Neuronal stem cell (in vitro differentiated cells): ENCODE measurements at regions not wholly inside any gene's neighbourhood (a gene's known extent, or its start where the extent isn't known, plus 50 kb on each side); places are given as distances from the start of the nearest gene placed in this dataset.

ENCODE experiments used
- DNase-seq: peaks from one replicate; pipeline ENCODE4 v3.0.0-alpha.2; 2013; ENCODE audit warnings: low spot score
- H2AFZ ChIP-seq: one replicate; pipeline ENCODE4 v1.6.1; 2013; ENCODE audit warnings: mild to moderate bottlenecking, low read length, inconsistent platforms
- H2AK5ac ChIP-seq: 2 replicates; pipeline ENCODE4 v1.6.1; 2013; ENCODE audit warnings: low read depth, mild to moderate bottlenecking, inconsistent platforms, low read length, moderate library complexity, mixed read lengths
- H2BK120ac ChIP-seq: 2 replicates; pipeline ENCODE4 v1.6.1; 2013; ENCODE audit warnings: low read depth, mild to moderate bottlenecking, inconsistent platforms, low read length, moderate library complexity, mixed read lengths
- H2BK12ac ChIP-seq: one replicate; pipeline ENCODE4 v1.6.1; 2013; ENCODE audit warnings: low read length, inconsistent platforms
- H2BK15ac ChIP-seq: 2 replicates; pipeline ENCODE4 v1.6.1; 2013; ENCODE audit warnings: mild to moderate bottlenecking, low read length, inconsistent platforms, mixed read lengths
- H2BK5ac ChIP-seq: one replicate; pipeline ENCODE4 v1.6.1; 2013; ENCODE audit warnings: inconsistent platforms, mild to moderate bottlenecking, low read length, moderate library complexity
- H3K14ac ChIP-seq: one replicate; pipeline ENCODE4 v1.6.1; 2013; ENCODE audit warnings: low read length, inconsistent platforms
- H3K18ac ChIP-seq: 2 replicates; pipeline ENCODE4 v1.6.1; 2013; ENCODE audit warnings: low read length, inconsistent platforms
- H3K23ac ChIP-seq: 2 replicates; pipeline ENCODE4 v1.6.1; 2013; ENCODE audit warnings: low read depth, mild to moderate bottlenecking, mixed read lengths, low read length, inconsistent platforms; ENCODE audit not compliant: poor library complexity
- H3K27ac ChIP-seq: replicated peaks from 3 replicates; pipeline ENCODE4 v1.5.1; 2013; ENCODE audit warnings: low read length, inconsistent platforms
- H3K27me3 ChIP-seq, 3 experiments: 2 replicates each; pipeline ENCODE4 v1.6.1; 2013; ENCODE audit warnings: low read length in 3 of 3, mild to moderate bottlenecking in 2 of 3, inconsistent platforms in 1 of 3, low read depth in 1 of 3, mixed read lengths in 1 of 3, moderate library complexity in 1 of 3; ENCODE audit not compliant: control insufficient read depth in 3 of 3, insufficient read depth in 3 of 3
- H3K36me3 ChIP-seq, 2 donors: replicated peaks in 1 of 2; 2 replicates each; pipeline ENCODE4 v1.6.1; 2013; ENCODE audit warnings: low read length in 2 of 2; ENCODE audit not compliant: control insufficient read depth in 2 of 2, insufficient read depth in 2 of 2
- H3K4ac ChIP-seq: 2 replicates; pipeline ENCODE4 v1.6.1; 2013; ENCODE audit warnings: inconsistent platforms, mild to moderate bottlenecking, low read length, moderate library complexity
- H3K4me1 ChIP-seq, 2 donors: 1 replicate in 1 of 2; 2 replicates in 1 of 2; pipeline ENCODE4 v1.6.1; 2013; ENCODE audit warnings: low read length in 2 of 2, low read depth in 1 of 2; ENCODE audit not compliant: control insufficient read depth in 2 of 2, insufficient read depth in 1 of 2
- H3K4me2 ChIP-seq: one replicate; pipeline ENCODE4 v1.6.1; 2013; ENCODE audit warnings: mild to moderate bottlenecking, low read length, inconsistent platforms; ENCODE audit not compliant: insufficient read depth, poor library complexity, severe bottlenecking
- H3K4me3 ChIP-seq, 2 donors: 2 replicates each; pipeline ENCODE4 v1.5.1; 2013; ENCODE audit warnings: low read length in 2 of 2, mild to moderate bottlenecking in 2 of 2, inconsistent platforms in 1 of 2, moderate library complexity in 1 of 2
- H3K79me1 ChIP-seq: one replicate; pipeline ENCODE4 v1.6.1; 2013; ENCODE audit warnings: low read depth, mild to moderate bottlenecking, inconsistent platforms, low read length, moderate library complexity
- H3K9ac ChIP-seq: one replicate; pipeline ENCODE4 v1.6.1; 2013; ENCODE audit warnings: mild to moderate bottlenecking, low read depth, low read length, inconsistent platforms; ENCODE audit not compliant: poor library complexity
- H3K9me3 ChIP-seq, 2 donors: replicated peaks in 1 of 2; 2 replicates each; pipeline versions ENCODE3 to v1.6.1; 2013; ENCODE audit warnings: low read length in 2 of 2, mild to moderate bottlenecking in 2 of 2, inconsistent platforms in 1 of 2, low read depth in 1 of 2, mixed read lengths in 1 of 2, moderate library complexity in 1 of 2; ENCODE audit not compliant: control insufficient read depth in 2 of 2, insufficient read depth in 1 of 2
- H4K8ac ChIP-seq: one replicate; pipeline ENCODE4 v1.6.1; 2013; ENCODE audit warnings: low read depth, mild to moderate bottlenecking, inconsistent platforms, low read length, moderate library complexity
- H4K91ac ChIP-seq: one replicate; pipeline ENCODE4 v1.6.1; 2013; ENCODE audit warnings: low read length, low read depth, mild to moderate bottlenecking, inconsistent platforms; ENCODE audit not compliant: poor library complexity
- WGBS, 2 donors: extraction: QIAGEN DNeasy Blood & Tissue Kit; methylation state at CpG; one replicate each; pipeline ENCODE4 v1.1.7; 2013; ENCODE audit warnings: missing lambda C conversion rate in 2 of 2, mixed read lengths in 1 of 2; ENCODE audit not compliant: insufficient read length in 2 of 2, insufficient replicate concordance in 1 of 2; ENCODE audit errors: extremely low coverage in 2 of 2; 5-methylcytosine and 5-hydroxymethylcytosine counted together

DNA sequence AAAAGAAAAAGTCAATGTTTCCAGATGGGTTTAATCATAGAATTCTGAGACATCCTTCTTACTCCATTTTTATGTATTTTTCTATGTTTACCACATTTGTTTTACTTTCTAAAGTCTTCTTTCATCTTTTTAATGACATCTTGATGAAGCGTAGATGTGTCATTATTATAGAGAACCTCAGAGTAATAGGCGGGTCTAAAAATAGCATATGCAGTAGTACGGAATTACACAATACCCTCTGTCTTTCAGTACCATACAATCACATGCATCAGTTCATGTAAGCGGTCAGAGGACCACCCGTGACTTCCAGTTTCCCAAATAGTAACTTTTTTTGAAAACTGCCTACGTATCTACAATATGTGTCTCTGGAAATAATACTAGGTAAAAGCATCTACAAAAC lies 224.0 kb downstream of the PLOD2 start:
- H4K8ac ChIP-seq = no peak overlapping the region
- H3K23ac ChIP-seq = no peak overlapping the region
- H4K91ac ChIP-seq = no peak overlapping the region
- H3K79me1 ChIP-seq = no peaks in the 10 kb centered on the region
- H2AK5ac ChIP-seq = no peak overlapping the region
- H3K9ac ChIP-seq = no peak overlapping the region
- H3K14ac ChIP-seq = no peak overlapping the region
- H3K27ac ChIP-seq = no peak overlapping the region
- H2BK12ac ChIP-seq = no peak overlapping the region
- H3K18ac ChIP-seq = no peak overlapping the region
- no CpG with 5 or more reads among the region's 6 CpGs for WGBS, 2 donors
- DNase-seq = no peak
- no peak overlapping the region for H3K4me3 ChIP-seq
- no peak overlapping the region for H3K4ac ChIP-seq
- H2BK5ac ChIP-seq = no peak overlapping the region
- H3K27me3 ChIP-seq = no peaks in the 10 kb centered on the region
- H3K4me2 ChIP-seq = no peak overlapping the region
- H2BK15ac ChIP-seq = no peak overlapping the region
- no peak overlapping the region for H2AFZ ChIP-seq
- no peak overlapping the region for H2BK120ac ChIP-seq
- no peaks in the 10 kb centered on the region for H3K9me3 ChIP-seq
- no peaks in the 10 kb centered on the region for H3K4me1 ChIP-seq
- no peaks in the 10 kb centered on the region for H3K36me3 ChIP-seq

DNA sequence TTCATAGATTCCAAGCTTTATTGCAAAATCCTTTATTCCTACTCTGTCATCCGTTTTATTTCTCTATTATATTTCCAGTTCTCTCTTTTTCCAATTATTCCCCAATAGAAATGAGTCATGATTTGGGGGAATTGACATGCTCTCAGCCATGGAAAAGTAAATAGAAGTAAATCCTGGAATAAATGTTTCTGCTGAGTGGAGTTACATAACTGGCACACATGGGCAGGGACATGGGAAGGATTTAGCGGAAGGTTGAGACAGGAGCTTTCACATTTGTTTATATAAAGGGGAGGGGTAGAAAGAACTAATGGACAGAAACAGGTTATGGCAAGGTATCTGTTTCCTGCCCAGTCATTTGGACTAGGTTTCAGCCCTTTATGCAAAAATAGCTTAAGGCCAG lies 221.6 kb downstream of the PLOD2 start:
- Histone ChIP-seq H3K9me3 (no peaks in the 10 kb centered on the region), H3K27ac (no peak overlapping the region), H3K18ac (no peak overlapping the region), H3K9ac (no peak overlapping the region), H3K36me3 (no peaks in the 10 kb centered on the region), H4K8ac (no peak overlapping the region), H3K27me3 (no peaks in the 10 kb centered on the region), H3K79me1 (no peaks in the 10 kb centered on the region), H2BK5ac (no peak overlapping the region), H2AK5ac (no peak overlapping the region), H3K23ac (no peak overlapping the region), H3K4ac (no peak overlapping the region), H3K4me1 (no peaks in the 10 kb centered on the region), H3K14ac (no peak overlapping the region), H4K91ac (no peak overlapping the region), H2AFZ (no peak overlapping the region), H2BK15ac (no peak overlapping the region), H3K4me3 (no peak overlapping the region), H2BK12ac (no peak overlapping the region), H2BK120ac (no peak overlapping the region), H3K4me2 (no peak overlapping the region)
- DNase-seq = no peak
- WGBS, 2 donors = no CpG with 5 or more reads among the region's 2 CpGs

DNA sequence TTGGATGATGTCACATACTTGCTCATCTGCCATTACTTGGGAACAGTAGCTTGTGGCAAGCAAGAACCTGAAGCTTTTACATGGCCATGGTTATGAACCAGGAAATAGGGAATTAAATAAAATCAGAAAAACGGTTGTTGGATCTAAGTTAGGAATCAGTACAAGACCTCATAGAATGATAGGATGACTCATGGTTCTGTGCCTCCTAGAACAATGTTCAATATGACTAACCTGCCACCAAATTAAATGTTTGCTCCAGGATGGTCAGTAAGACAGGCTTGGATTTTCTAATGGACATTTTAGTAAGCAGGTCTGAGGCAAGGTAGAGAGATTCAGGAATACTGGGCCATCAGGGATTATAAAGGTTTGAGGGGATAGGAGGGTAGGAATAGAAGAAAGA lies 218.9 kb downstream of the PLOD2 start:
- Histone ChIP-seq H4K91ac (no peak overlapping the region), H2AFZ (no peak overlapping the region), H3K9me3 (no peaks in the 10 kb centered on the region), H3K79me1 (no peaks in the 10 kb centered on the region), H2BK120ac (no peak overlapping the region), H3K36me3 (no peaks in the 10 kb centered on the region), H3K23ac (no peak overlapping the region), H3K4me1 (no peaks in the 10 kb centered on the region), H3K27ac (no peak overlapping the region), H2BK15ac (no peak overlapping the region), H2AK5ac (no peak overlapping the region), H3K4me3 (no peak overlapping the region), H3K27me3 (no peaks in the 10 kb centered on the region), H3K14ac (no peak overlapping the region), H3K18ac (no peak overlapping the region), H2BK12ac (no peak overlapping the region), H3K4me2 (no peak overlapping the region), H3K9ac (no peak overlapping the region), H4K8ac (no peak overlapping the region), H2BK5ac (no peak overlapping the region), H3K4ac (no peak overlapping the region)
- no CpG with 5 or more reads among the region's 1 CpG for WGBS, 2 donors
- no peak for DNase-seq

DNA sequence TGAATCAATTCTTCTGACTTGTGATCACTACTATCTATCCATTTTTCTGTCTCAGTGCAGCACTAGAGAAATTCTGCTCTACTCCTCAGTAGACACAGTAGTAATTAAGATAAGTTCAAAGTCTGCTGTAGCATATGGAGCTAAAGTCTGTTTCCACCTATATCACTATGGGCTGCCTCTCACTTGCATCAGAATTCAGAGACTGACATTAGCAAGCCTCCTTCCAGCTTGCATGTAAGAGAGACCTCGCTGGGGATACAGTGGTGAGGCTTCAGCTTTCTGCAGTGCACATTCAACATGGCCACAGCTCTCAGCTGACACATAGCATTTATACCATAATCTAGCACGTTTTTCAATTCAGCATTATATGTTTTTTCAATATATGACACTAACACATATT lies 217.0 kb downstream of the PLOD2 start:
- Histone ChIP-seq H4K8ac (no peak overlapping the region), H3K9ac (no peak overlapping the region), H2AFZ (no peak overlapping the region), H2BK12ac (no peak overlapping the region), H3K4me2 (no peak overlapping the region), H4K91ac (no peak overlapping the region), H3K4me1 (no peaks in the 10 kb centered on the region), H3K23ac (no peak overlapping the region), H3K27ac (no peak overlapping the region), H3K4ac (no peak overlapping the region), H2BK5ac (no peak overlapping the region), H2AK5ac (no peak overlapping the region), H3K4me3 (no peak overlapping the region), H3K27me3 (no peaks in the 10 kb centered on the region), H3K18ac (no peak overlapping the region), H3K14ac (no peak overlapping the region), H3K9me3 (no peaks in the 10 kb centered on the region), H2BK15ac (no peak overlapping the region), H3K36me3 (no peaks in the 10 kb centered on the region), H3K79me1 (no peaks in the 10 kb centered on the region), H2BK120ac (no peak overlapping the region)
- WGBS, 2 donors = no CpG with 5 or more reads among the region's 2 CpGs
- DNase-seq = no peak
